Neural progenitor cell (in vitro differentiated cells): ENCODE measurements at regions not wholly inside any gene's neighbourhood (a gene's known extent, or its start where the extent isn't known, plus 50 kb on each side); places are given as distances from the start of the nearest gene placed in this dataset.

Experiments used
- DNase-seq: peaks from one replicate; pipeline ENCODE4 v3.0.0-alpha.2; 2016; ENCODE audit warnings: low spot score
- H2AFZ ChIP-seq: fragments of 200-600 bp; sonication (generic); replicated peaks from 2 replicates; pipeline ENCODE4 v1.6.1; 2016; ENCODE audit warnings: antibody characterized with exemption
- H3F3A ChIP-seq: fragments of 200-600 bp; sonication (generic); 2 replicates; pipeline ENCODE4 v1.6.1; 2016; ENCODE audit warnings: antibody characterized with exemption, low read depth
- H3K27ac ChIP-seq: fragments of 200-600 bp; sonication (generic); 2 replicates; pipeline ENCODE4 v1.5.1; 2016; ENCODE audit warnings: mild to moderate bottlenecking
- H3K27me3 ChIP-seq: fragments of 200-600 bp; sonication (generic); 2 replicates; pipeline ENCODE4 v1.6.1; 2016; ENCODE audit warnings: mild to moderate bottlenecking, moderate library complexity
- H3K36me3 ChIP-seq: fragments of 200-600 bp; sonication (generic); 2 replicates; pipeline ENCODE4 v1.5.1; 2016
- H3K4me1 ChIP-seq: fragments of 200-600 bp; sonication (generic); 2 replicates; pipeline ENCODE4 v1.6.1; 2016; ENCODE audit warnings: mixed run types
- H3K4me2 ChIP-seq: fragments of 200-600 bp; sonication (generic); 2 replicates; pipeline ENCODE4 v1.6.1; 2016
- H3K4me3 ChIP-seq: fragments of 200-600 bp; sonication (generic); 2 replicates; pipeline ENCODE4 v1.5.1; 2016
- H3K79me2 ChIP-seq: fragments of 200-600 bp; sonication (generic); 2 replicates; pipeline ENCODE4 v1.6.1; 2016; ENCODE audit warnings: low read depth
- H3K9ac ChIP-seq: fragments of 200-600 bp; sonication (generic); 2 replicates; pipeline ENCODE4 v1.6.1; 2016
- H3K9me3 ChIP-seq: fragments of 200-600 bp; sonication (generic); 2 replicates; pipeline ENCODE4 v1.5.1; 2016; ENCODE audit warnings: low read depth
- H4K20me1 ChIP-seq: fragments of 200-600 bp; sonication (generic); 2 replicates; pipeline ENCODE4 v1.6.1; 2016; ENCODE audit warnings: low read depth
- H3K27ac Mint-ChIP-seq: 3 replicates; pipeline ENCODE4 v1.8.0; 2021; ENCODE audit warnings: mixed read lengths
- H3K27me3 Mint-ChIP-seq: 2 replicates; pipeline ENCODE4 v1.8.0; 2022; ENCODE audit warnings: low read depth, mild to moderate bottlenecking, inconsistent platforms, moderate library complexity, mixed read lengths; ENCODE audit not compliant: insufficient read depth
- H3K36me3 Mint-ChIP-seq: 3 replicates; pipeline ENCODE4 v1.8.0; 2021; ENCODE audit warnings: mixed read lengths
- H3K4me1 Mint-ChIP-seq: 3 replicates; pipeline ENCODE4 v1.8.0; 2021; ENCODE audit warnings: mixed read lengths
- H3K4me3 Mint-ChIP-seq: 3 replicates; pipeline ENCODE4 v1.8.0; 2021; ENCODE audit warnings: mild to moderate bottlenecking, moderate library complexity, mixed read lengths
- H3K9me3 Mint-ChIP-seq: 3 replicates; pipeline ENCODE4 v1.8.0; 2020; ENCODE audit warnings: mixed read lengths
- EZH2 ChIP-seq: fragments of 200-600 bp; sonication (generic); IDR thresholded peaks from 2 replicates; pipeline ENCODE4 v1.6.1; 2017; ENCODE audit warnings: antibody characterized with exemption, mild to moderate bottlenecking, moderate library complexity
- EZH2phosphoT487 ChIP-seq: fragments of 200-600 bp; sonication (generic); IDR thresholded peaks from 2 replicates; pipeline ENCODE4 v1.6.1; 2017; ENCODE audit warnings: antibody characterized with exemption
- TF ChIP-seq, protein P1 (sequence below): fragments of 200-600 bp; sonication (generic); IDR thresholded peaks from 2 replicates; pipeline ENCODE4 v1.5.1; 2017; ENCODE audit warnings: antibody characterized with exemption, mild to moderate bottlenecking

- no peak overlapping the region for H3K4me3 Mint-ChIP-seq
- Histone ChIP-seq H3K36me3 (no peaks in the 10 kb centered on the region), H4K20me1 (no peaks in the 10 kb centered on the region), H3K4me2 (peak overlapping the region; percentile 57), H3K4me1 (peaks cover 16% of the 10 kb centered on the region), H3K79me2 (no peaks in the 10 kb centered on the region), H3K4me3 (no peak overlapping the region), H2AFZ (peak overlapping the region; percentile 66), H3K9me3 (no peaks in the 10 kb centered on the region), H3F3A (no peaks in the 10 kb centered on the region), H3K27me3 (no peaks in the 10 kb centered on the region), H3K9ac (no peak overlapping the region), H3K27ac (no peak overlapping the region)
- peaks cover 7% of the 10 kb centered on the region for H3K27me3 Mint-ChIP-seq
- peak; percentile 62 for DNase-seq
- H3K27ac Mint-ChIP-seq: peak overlapping the region; percentile 92
- peaks cover 50% of the 10 kb centered on the region for H3K4me1 Mint-ChIP-seq
- TF ChIP-seq EZH2: no peak
- TF ChIP-seq EZH2phosphoT487: no peak
- TF ChIP-seq, protein P1, sequence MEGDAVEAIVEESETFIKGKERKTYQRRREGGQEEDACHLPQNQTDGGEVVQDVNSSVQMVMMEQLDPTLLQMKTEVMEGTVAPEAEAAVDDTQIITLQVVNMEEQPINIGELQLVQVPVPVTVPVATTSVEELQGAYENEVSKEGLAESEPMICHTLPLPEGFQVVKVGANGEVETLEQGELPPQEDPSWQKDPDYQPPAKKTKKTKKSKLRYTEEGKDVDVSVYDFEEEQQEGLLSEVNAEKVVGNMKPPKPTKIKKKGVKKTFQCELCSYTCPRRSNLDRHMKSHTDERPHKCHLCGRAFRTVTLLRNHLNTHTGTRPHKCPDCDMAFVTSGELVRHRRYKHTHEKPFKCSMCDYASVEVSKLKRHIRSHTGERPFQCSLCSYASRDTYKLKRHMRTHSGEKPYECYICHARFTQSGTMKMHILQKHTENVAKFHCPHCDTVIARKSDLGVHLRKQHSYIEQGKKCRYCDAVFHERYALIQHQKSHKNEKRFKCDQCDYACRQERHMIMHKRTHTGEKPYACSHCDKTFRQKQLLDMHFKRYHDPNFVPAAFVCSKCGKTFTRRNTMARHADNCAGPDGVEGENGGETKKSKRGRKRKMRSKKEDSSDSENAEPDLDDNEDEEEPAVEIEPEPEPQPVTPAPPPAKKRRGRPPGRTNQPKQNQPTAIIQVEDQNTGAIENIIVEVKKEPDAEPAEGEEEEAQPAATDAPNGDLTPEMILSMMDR: no peak
- H3K9me3 Mint-ChIP-seq: no peaks in the 10 kb centered on the region
- H3K36me3 Mint-ChIP-seq: no peaks in the 10 kb centered on the region
Measured at GRCh38 chr7:47635091-47636080, 53.5 kb upstream of the TNS3 start.

DNA sequence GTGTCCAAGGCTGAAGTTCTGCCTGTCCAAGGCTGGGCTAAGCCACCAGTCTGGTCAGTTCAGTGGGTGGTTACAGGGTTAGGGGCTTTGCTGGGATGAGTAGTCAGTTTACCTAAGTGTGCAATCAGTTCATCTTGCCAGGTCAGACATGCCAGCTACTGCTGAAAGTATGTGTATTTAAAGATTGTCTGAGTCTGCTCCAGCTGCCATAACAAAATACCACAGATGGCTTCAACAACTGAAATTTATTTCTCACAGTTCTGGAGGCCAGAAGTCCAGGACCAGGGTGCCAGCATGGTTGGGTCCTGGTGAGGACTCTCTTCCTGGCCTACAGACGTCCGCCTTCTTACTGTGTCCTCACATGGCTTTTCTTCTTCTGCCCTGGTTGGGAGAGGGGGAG lies 52.4 kb upstream of the TNS3 start:
- no peak for TF ChIP-seq EZH2phosphoT487
- TF ChIP-seq, protein P1: no peak
- no peak for TF ChIP-seq EZH2

GRCh38 chr7:47633134-47633533 lies 51.2 kb upstream of the TNS3 start:
- H3K9me3 Mint-ChIP-seq: no peaks in the 10 kb centered on the region
- H3K4me3 ChIP-seq: no peak overlapping the region
- DNase-seq: no peak
- no peak overlapping the region for H3K4me3 Mint-ChIP-seq
- peaks cover 40% of the 10 kb centered on the region for H3K4me1 Mint-ChIP-seq
- no peaks in the 10 kb centered on the region for H4K20me1 ChIP-seq
- H3K9me3 ChIP-seq: no peaks in the 10 kb centered on the region
- no peaks in the 10 kb centered on the region for H3K36me3 Mint-ChIP-seq
- no peak overlapping the region for H2AFZ ChIP-seq
- peaks cover 7% of the 10 kb centered on the region for H3K27me3 Mint-ChIP-seq
- H3K4me1 ChIP-seq: peaks cover 12% of the 10 kb centered on the region
- H3K79me2 ChIP-seq: no peaks in the 10 kb centered on the region
- no peak overlapping the region for H3K27ac Mint-ChIP-seq
- no peaks in the 10 kb centered on the region for H3K27me3 ChIP-seq
- TF ChIP-seq EZH2phosphoT487: no peak
- TF ChIP-seq, protein P1: no peak
- no peak overlapping the region for H3K4me2 ChIP-seq
- no peak overlapping the region for H3K27ac ChIP-seq
- no peaks in the 10 kb centered on the region for H3F3A ChIP-seq
- no peaks in the 10 kb centered on the region for H3K36me3 ChIP-seq
- no peak overlapping the region for H3K9ac ChIP-seq

More for the DNA sequence above, 52.4 kb upstream of the TNS3 start:
- no peaks in the 10 kb centered on the region for H3K9me3 ChIP-seq
- H3K4me3 Mint-ChIP-seq: no peak overlapping the region
- peaks cover 45% of the 10 kb centered on the region for H3K4me1 Mint-ChIP-seq
- no peak overlapping the region for H3K27ac Mint-ChIP-seq
- no peak overlapping the region for H3K4me3 ChIP-seq
- H3K27me3 Mint-ChIP-seq: peaks cover 7% of the 10 kb centered on the region
- H3K4me2 ChIP-seq: no peak overlapping the region
- no peak overlapping the region for H3K9ac ChIP-seq
- H3K9me3 Mint-ChIP-seq: no peaks in the 10 kb centered on the region
- H3F3A ChIP-seq: no peaks in the 10 kb centered on the region
- no peaks in the 10 kb centered on the region for H3K36me3 Mint-ChIP-seq
- no peaks in the 10 kb centered on the region for H3K27me3 ChIP-seq
- DNase-seq: no peak
- H3K36me3 ChIP-seq: no peaks in the 10 kb centered on the region
- H4K20me1 ChIP-seq: no peaks in the 10 kb centered on the region
- no peaks in the 10 kb centered on the region for H3K79me2 ChIP-seq
- no peak overlapping the region for H2AFZ ChIP-seq
- H3K27ac ChIP-seq: no peak overlapping the region
- peaks cover 12% of the 10 kb centered on the region for H3K4me1 ChIP-seq
